ENCODE measurements at regions not wholly inside any gene's neighbourhood (a gene's known extent, or its start where the extent isn't known, plus 50 kb on each side); places are given as distances from the start of the nearest gene placed in this dataset.

GRCh38 chr11:112357488-112357887 lies 96.8 kb upstream of the PLET1 start:
- no peak for DNase-seq

GRCh38 chr11:112361396-112361795 lies 100.7 kb upstream of the PLET1 start:
- DNase-seq = no peak

- DNase-seq = no peak
Observed at GRCh38 chr11:112363527-112363926, 102.9 kb upstream of the PLET1 start.

- no peak for DNase-seq
Observed at GRCh38 chr11:112364962-112365481, 104.4 kb upstream of the PLET1 start.

GRCh38 chr11:112366012-112366411 lies 105.4 kb upstream of the PLET1 start:
- DNase-seq = no peak

DNA sequence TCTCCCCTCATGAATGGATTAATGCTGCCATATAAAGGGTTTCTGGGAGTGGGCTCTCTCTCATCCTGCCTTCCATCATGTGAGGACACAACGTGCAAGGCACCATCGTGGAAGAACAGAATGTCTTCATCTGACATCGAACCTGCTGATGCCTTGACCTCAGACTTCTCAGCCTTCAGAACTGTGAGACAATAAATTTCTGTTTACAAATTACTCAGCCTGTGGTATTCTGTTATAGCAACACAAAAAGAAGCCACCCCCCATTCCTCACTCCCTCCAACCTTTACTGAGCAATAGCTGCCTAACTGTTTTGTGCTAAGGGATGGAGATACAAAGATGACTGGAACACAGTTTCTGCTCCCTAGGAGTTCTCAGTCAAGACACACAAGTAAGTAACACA lies 106.1 kb upstream of the PLET1 start:
- no peak for DNase-seq

DNA sequence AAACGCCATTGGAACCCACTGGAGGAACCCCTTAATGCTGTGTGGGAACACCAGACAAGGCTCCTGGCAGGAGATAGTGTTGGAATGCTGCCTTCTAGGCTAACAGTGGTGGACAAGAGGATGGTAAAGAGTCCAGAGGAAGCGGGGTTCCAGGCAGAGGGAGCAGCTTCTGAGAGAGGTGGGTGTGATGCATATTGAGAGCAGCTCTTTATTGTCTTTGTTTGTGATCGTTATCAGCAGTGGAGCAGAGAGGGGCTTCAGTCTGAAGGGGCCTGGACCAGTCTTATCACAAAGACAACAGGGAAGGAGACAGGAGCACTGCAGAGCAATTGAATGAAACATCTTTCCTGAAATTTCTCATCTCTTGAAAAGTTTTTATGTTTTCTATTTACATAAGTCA lies 106.8 kb upstream of the PLET1 start:
- DNase-seq = no peak

GRCh38 chr11:112367895-112368294 lies 107.2 kb upstream of the PLET1 start:
- DNase-seq = no peak

DNA sequence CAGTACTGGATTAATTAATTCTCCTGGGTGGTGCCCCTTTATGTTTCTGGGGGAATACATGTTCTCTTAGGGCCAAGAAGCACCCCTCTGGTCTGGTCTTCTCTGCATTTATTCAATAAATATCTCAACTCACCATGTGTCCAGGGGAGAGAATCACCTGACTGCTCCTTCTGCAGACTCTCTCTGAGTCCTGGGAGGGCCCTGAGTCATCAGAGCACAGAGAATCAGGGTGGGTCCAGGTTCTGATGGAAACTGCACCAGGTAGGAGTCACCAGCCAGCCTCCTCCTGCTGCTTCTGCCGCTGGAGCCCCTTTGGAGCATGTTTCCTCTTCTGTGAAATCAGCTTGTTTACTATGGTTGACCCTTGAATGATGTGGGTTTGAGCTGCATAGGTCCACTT lies 107.7 kb upstream of the PLET1 start:
- DNase-seq = no peak

DNA sequence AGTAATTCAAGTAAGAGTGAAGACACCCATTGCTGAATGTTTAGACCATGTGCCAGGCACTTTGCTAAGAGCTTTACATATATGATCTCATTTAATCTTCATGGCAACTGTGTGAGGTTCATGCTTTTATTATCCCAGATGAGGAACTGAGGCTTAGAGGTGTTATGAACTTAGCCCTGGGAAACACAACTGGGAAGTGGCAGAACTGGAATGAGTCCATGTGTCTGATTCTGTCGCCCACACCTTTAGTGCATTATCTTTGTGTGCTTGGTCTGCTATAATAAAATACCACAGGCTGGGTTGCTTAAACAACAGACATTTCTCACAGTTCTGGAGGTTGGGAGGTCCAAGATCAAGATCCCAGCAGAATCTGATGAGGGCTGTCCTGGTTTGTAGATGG lies 108.7 kb upstream of the PLET1 start:
- DNase-seq = no peak

GRCh38 chr11:112369916-112370315 lies 109.3 kb upstream of the PLET1 start:
- DNase-seq = no peak

DNA sequence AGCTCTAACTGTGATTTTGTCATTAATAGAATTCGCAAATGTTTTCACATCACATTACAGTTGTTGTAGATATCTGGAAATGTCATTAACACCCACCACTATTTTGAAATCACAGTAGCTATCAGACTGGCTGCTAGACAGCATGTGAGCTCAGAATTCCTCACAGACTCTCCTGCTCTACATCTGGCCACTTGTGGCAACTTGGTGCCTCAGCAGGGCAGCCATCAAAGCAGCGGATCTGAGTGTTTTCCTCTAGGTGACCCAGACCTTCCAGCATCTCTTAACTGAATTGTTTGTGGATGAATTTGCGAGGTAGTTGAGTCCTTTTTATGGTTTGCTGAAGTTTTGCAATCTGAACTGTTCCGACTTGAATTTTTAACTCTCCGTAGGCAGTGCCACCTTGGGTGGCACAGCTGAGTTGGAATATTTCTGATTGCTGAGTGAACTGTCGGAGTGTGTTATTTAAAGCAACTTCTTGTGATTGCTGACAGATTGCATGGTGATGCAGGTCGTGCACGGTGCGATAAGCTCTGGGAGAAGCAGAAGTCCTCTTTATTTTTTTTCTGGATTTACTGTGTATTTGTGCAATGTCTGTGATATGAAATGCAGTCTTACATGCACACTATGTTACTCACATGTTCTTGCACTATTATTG lies 114.0 kb upstream of the PLET1 start:
- DNase-seq = no peak

DNA sequence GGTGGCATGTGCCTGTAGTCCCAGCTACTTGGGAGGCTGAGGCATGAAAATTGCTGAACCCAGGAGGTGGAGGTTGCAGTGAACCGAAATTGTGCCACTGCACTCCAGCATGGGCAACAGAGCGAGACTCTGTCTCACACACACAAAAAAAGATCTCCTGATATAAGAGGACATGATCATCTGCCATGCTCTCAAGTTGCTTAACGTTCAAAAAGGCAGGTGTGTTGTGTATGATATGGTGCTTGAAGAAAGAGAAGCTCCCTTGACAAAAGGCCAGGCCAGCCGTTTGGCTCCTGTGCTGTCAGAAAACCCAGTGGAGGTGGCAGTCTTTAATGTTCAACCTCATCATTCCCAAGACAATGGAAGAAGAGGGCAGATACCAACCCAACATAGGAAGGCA lies 117.3 kb upstream of the PLET1 start:
- no peak for DNase-seq

DNA sequence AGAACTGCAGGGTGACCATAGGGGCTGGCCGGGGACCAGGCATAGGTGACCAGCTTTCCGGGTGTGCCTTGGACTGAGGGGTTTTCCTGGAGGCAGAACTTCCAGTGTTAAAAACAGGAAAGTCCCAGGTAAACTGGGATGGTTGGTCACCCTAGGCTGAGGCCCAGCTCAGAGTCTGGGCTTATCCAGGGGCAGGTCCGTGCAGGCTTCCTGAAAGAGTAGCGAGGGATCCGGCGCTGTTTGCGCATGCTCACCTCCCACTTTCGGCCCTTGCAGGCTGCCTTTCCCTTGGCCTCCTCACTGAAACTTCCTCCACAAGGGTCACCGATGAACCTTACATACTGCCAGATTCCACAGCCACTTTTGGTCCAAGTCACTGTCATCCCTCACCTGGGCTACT lies 119.8 kb upstream of the PLET1 start:
- no peak for DNase-seq

DNA sequence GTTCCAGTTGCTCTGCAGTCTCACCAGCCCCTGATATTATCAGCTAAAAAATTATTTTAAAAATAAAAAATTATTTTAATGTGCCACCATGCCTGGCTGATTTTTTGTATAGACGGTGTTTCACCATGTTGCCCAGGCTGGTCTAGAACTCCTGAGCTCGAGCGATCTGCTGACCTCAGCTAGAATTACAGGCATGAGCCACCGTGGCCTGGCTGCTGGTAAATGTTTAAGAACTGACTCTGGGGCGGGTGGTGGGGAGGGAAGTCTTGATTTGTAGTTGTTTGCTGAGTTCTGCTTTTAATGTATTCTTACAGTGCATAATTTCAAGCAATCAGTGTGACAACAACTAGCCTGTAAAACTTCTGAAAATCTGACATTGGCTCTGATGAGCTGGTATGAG lies 120.9 kb upstream of the PLET1 start:
- DNase-seq = no peak

DNA sequence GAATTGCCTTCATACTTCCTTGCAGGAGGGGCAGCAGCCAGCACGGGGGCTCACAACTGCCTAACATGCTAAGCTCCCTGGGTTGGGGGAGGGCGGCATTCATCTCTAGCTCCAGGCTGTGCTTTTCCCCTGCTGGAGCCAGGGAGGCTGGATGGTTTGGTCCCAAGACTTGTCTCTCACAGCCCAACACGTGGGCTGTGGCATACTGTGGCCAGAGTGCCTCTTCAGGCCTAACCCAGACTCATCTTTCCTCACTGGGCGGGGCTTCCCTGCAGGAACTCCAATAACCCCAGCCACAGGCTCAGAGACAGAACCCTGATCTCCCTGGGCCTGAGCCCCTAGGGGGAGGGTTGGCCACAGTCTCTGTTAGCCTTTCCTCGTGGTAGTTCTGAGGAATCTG lies 121.9 kb upstream of the PLET1 start:
- no peak for DNase-seq

- DNase-seq = no peak
Observed at GRCh38 chr11:112388496-112388895, 127.8 kb upstream of the PLET1 start.

- no peak for DNase-seq
Observed at GRCh38 chr11:112391086-112391485, 130.4 kb upstream of the PLET1 start.

DNA sequence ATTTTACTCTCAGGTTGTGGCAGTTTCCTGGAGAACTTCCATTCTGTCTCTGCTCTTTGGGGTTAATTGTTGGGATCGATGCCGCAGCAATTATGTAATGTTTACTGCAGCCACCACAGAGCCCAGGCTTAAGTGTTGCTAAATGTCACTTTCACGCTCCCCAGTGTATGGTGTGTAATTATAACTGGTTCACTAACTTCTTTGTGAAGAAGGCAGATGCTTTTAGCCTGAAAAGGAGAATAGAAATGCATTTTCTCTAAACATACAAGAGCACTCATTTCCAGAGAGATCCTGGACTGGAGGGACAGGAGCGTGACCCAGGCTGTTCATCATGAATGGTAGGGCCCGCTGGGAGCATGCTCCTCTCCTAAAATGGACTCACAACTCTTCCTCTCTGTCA lies 132.2 kb upstream of the PLET1 start:
- DNase-seq = no peak

DNA sequence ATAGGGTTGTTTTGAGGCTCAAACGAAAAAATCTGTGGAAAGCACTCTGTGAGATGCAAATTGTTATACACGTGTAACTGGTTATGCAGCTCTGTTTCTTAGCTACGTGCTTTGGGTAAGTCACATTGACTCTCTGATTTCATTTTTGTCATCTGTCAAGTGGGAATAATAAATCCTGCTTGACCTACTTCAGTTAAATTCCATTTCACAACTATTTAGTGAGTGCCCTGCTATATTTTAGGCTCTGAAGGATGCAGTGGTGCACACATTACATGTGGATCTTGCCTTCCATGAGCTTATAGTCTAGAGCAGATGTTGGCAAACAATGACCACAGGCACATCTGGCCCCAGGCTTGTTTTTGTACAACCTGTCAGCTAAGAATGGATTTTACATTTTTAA lies 133.6 kb upstream of the PLET1 start:
- no peak for DNase-seq

DNA sequence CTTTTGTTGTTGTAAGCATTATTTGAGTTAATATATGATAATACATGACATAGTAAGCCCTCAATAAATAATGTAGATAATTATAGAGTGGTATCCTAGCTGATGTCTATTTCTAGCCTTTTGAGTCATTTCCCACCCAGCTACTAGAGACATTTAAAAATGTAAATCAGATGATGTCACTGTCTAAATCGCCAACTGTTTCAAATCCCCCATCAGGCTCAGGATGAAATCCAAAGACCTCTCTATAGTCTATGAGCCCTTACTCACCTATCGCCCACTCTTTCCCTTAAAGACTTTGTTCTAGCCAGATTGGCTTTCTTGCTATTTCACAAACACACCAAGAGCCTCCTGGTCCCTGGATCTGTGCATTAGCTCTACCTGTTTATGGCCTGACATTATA lies 135.4 kb upstream of the PLET1 start:
- DNase-seq = no peak

DNA sequence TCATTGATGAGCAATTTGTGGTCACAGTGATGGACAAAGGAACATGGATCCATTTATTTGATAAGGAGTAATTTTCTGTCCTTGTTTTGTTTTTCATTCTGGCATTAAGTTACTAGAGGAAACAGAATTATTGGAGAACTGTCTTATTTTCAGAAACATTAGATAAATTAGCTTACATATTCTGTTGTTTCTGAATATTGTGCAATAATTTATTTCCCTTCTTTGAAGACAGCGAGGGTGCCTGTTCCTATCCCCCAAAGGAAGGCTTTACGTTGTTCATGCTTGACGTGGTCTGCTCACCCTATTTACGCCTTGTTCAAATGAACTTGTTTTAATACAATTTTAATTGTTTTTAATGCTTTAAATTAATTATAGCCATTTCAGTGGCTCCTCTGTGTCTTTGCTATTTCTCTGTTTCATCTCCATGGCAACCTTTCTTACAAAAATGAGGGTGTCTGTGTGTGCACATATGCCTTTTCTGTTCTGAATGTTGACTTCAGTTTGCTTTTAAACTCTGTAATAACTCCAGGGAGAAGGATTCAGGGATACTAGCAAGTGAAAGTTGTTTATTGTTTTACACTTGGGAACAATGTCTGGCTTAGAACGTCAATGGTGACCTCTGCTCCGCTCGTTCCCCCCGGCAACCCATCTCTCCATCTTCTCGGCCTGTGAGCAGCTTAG lies 138.3 kb upstream of the PLET1 start:
- no peak for DNase-seq

- DNase-seq = no peak
Observed at GRCh38 chr11:112400476-112401014, 139.9 kb upstream of the PLET1 start.

GRCh38 chr11:112401036-112401769 lies 140.5 kb upstream of the PLET1 start:
- no peak for DNase-seq

Data from activated CD4-positive, alpha-beta T cell treated with anti-CD3 and anti-CD28 coated beads, Interleukin-2, amount 50 U/mL, for 48 hours (primary cell).